PFSK-1 (cell line): ENCODE measurements at regions not wholly inside any gene's neighbourhood (a gene's known extent, or its start where the extent isn't known, plus 50 kb on each side); places are given as distances from the start of the nearest gene placed in this dataset.

ENCODE experiments used
- POLR2AphosphoS5 ChIP-seq: IDR thresholded peaks from 2 replicates; pipeline ENCODE4 v1.6.1; 2012; ENCODE audit warnings: low read depth, mild to moderate bottlenecking, control low read depth, low read length, moderate library complexity
- SIN3A ChIP-seq: IDR thresholded peaks from 2 replicates; pipeline ENCODE4 v1.6.1; 2012; ENCODE audit warnings: mild to moderate bottlenecking, low read length, moderate library complexity, borderline replicate concordance; ENCODE audit not compliant: insufficient read depth
- TAF1 ChIP-seq: IDR thresholded peaks from 2 replicates; pipeline ENCODE4 v1.6.1; 2012; ENCODE audit warnings: low read length, control low read depth, borderline replicate concordance; ENCODE audit not compliant: insufficient read depth
- TF ChIP-seq, protein P1 (sequence below), 2 experiments: IDR thresholded peaks; 2 replicates each; pipeline versions ENCODE4 v1.6.1 to v1.8.0; 2011 to 2012; ENCODE audit warnings: low read depth in 2 of 2, low read length in 2 of 2, control low read depth in 1 of 2, inconsistent platforms in 1 of 2, mild to moderate bottlenecking in 1 of 2, moderate library complexity in 1 of 2; ENCODE audit not compliant: insufficient read depth in 1 of 2

DNA sequence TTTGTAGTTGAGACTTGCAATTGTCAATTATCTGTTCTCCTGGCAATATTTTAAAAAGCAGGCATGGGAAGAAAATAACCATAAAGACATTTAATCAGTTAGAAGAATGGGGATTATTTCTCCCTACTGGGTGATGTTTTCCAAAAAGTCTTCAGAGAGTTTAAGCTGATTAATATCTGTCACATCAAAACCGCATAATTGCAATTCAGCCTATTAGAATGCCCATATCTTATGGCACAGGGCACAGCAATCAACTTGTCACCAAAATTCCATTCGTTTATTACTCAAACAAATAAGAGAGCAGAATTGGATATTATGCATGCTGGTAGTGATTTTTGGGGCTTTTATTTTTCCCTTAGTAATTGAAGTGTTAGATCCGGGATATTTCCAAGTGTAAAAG, 218.7 kb downstream of the RNF144B start:
- no peak for TF ChIP-seq TAF1
- TF ChIP-seq, protein P1, sequence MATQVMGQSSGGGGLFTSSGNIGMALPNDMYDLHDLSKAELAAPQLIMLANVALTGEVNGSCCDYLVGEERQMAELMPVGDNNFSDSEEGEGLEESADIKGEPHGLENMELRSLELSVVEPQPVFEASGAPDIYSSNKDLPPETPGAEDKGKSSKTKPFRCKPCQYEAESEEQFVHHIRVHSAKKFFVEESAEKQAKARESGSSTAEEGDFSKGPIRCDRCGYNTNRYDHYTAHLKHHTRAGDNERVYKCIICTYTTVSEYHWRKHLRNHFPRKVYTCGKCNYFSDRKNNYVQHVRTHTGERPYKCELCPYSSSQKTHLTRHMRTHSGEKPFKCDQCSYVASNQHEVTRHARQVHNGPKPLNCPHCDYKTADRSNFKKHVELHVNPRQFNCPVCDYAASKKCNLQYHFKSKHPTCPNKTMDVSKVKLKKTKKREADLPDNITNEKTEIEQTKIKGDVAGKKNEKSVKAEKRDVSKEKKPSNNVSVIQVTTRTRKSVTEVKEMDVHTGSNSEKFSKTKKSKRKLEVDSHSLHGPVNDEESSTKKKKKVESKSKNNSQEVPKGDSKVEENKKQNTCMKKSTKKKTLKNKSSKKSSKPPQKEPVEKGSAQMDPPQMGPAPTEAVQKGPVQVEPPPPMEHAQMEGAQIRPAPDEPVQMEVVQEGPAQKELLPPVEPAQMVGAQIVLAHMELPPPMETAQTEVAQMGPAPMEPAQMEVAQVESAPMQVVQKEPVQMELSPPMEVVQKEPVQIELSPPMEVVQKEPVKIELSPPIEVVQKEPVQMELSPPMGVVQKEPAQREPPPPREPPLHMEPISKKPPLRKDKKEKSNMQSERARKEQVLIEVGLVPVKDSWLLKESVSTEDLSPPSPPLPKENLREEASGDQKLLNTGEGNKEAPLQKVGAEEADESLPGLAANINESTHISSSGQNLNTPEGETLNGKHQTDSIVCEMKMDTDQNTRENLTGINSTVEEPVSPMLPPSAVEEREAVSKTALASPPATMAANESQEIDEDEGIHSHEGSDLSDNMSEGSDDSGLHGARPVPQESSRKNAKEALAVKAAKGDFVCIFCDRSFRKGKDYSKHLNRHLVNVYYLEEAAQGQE (IDR thresholded peaks at IDR 0.05; ENCODE audit: insufficient read depth in 1 of 2, low read depth in 2 of 2, low read length in 2 of 2): no peak
- TF ChIP-seq SIN3A: no peak
- TF ChIP-seq POLR2AphosphoS5: no peak
